HG02981 (cell line): ENCODE measurements at regions not wholly inside any gene's neighbourhood (a gene's known extent, or its start where the extent isn't known, plus 50 kb on each side); places are given as distances from the start of the nearest gene placed in this dataset.
"Not testable (repeated sequence)": the region's sequence is repeated elsewhere in the genome, so short reads cannot be mapped to it uniquely, and the experiment has no call there.

Source experiments
- ATAC-seq: cut with Tn5 transposase; IDR thresholded peaks from one replicate; pipeline ENCODE4 v1.9.1; 2021; ENCODE audit warnings: mild to moderate bottlenecking, moderate library complexity; ENCODE audit not compliant: unreplicated experiment

DNA sequence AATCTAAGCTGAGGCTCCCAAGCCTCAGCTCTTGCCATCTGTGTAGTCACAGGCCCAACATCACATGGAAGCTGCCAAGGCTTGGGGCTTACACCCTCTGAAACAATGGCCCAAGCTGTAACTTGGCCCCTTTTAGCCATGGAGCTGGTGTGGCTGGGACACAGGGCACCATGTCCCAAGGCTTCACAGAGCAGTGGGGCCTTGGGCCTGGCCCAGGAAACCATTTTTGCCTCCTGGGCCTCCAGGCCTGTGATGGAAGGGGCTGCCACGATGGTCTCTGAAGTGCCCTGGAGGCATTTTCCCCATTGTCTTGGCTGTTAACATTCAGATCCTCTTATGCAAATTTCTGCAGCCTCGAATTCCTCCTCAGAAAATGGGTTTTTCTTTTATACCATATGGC is 952.3 kb upstream of the GOT2 start:
- ATAC-seq, result no peak

DNA sequence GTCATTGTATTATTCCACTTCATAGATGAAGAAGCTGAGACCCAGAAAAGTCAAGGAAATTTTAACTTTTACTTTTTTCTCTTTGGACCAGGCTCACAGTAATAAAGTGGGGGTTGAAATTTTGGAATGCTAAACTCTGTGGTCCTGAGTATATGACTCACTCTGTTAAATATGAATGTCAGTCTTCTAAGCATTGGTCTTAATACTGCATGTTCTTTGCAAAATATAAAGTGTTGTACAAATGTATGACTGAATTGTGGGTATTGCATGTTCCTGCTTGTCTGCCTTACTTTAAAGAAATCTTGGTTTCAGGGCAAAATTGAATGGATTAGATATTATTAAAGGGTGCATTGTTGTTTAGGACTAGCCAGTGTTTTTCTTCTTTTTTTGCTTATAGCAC is 950.8 kb upstream of the GOT2 start:
- no peak for ATAC-seq

DNA sequence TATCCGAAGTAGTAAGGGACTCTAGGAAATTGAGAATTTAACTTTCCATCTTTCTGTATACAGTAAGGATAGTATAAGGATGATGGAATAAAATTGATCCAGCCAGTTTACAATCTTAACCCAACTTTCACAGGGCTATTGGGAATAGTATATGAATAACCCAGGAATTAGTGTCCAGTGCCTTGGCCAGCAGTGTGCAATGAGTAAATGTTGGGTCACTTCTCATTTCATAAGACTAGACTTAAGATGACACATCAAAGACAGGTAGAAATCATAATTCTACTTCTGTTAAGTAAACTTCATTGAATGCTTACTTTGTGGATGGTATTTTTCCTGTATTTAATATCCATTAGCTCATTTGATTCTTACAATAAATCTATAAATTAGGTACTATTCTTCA is 949.6 kb upstream of the GOT2 start:
- ATAC-seq, result no peak

DNA sequence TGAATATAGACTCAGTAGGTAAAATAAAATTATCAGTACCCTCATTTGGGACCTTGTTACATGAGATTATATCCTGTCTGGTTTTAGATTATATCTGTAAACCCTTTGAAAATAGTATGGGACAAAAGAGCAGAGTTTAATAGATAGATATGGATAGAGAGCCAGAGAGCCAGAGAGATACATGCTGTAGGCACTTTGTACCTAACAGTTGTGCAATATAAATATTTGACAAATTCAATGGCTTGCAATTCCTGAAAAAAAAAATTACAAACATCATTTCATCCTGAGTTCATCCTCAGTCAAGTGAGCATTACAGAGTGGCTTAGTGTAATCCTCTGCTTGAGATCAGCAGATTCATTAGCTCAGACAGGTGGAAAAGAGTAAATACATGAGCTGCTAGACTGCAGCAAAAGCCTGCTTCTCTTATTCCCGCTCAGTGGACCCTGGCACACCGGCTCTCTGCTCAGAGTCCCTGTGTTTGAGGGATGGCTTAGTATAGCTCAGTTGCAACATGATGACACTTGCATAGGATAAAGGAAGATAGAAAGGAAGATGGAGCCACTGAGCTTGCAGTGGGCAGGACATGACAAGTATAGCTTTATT is 931.6 kb upstream of the GOT2 start:
- no peak for ATAC-seq

DNA sequence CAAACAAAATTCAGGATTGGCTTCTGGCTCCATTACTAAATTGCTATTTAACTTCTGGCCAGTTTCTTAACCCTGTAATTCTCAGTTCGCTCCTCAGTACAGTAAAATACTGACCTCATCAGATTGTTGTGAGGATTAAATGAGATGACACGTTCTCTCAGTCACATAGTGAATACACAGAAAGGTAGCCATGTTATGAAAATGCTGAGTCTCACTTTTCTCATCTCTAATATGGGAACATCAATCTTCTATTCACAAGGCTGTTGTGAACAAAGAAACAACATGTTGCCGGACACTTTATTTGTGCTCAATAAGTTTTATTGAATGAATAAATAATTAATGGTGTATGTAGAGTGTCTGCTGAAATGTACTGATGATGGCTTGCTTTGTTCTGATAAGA is 924.5 kb upstream of the GOT2 start:
- no peak for ATAC-seq

DNA sequence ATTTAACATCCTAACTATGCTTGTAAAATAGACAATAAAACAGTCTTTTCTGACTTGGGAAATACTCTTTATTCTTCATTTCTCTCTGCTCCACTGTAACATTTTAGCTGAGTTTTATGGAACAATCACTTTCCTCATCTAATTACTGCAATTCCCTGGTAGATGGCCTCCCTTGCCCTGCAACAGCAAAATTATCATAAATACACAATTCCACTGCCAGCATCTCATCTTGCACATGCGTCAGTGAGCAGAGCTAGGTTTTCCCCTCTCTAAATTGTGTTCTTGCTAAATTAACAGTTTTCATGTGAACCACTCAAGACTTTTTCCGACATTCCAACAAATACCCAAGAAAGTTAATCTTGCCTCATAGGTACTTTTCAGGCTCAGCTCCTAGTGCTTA is 920.9 kb upstream of the GOT2 start:
- no peak for ATAC-seq

DNA sequence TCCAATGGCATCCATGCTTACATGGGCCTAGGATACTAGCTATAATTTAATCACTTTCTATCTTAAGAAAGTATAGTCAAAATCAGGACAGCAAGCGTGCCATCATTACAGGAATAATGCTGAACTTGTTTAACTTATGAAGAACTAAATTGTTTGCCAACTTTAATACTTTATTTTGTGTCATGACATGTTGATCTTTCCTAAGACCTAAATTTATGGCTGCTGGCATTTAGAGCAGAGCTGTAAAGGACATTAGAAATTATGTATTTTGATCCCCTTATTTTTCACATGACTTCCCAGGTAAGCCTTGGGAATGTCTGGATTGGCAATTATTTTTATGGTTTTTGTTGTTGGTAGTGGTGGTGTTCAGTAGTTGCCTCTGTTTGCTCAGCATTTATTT is 920.3 kb upstream of the GOT2 start:
- no peak for ATAC-seq

DNA sequence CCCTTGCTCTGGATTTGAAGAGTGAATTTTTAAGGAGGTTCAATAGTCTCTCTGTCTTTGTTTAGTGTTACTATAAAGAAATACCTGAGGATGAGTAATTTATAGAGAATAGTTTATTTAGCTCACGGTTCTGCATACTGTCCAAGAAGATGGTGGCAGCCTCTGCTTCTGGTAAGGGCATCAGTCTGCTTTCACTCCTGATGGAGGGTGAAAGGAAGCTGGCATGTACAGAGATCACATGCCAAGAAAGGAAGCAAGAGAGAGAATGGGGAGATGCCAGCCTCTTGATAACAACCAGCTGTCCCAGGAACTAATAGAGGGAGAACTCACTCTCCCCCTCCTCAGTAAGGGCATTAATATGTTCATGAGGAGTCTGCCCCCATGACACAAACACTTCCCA is 917.5 kb upstream of the GOT2 start:
- no peak for ATAC-seq

DNA sequence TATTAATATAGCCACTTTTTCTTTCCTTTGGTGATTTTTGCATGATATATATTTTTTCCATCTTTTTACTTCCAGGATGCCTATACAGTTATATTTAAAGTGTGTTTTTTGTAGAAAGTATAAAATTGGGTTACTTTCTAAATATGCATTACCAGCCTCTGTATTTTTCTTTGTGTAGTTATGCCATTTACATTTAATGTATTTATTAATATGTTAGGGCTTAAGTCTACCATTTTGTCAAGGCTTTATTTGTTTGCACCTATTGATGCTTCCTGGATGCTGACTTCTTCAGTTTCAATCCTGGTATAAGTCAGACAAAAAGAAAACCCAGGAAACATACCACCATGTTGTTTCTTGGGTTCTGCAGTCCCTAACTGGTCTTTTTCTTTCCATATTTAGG is 911.1 kb upstream of the GOT2 start:
- ATAC-seq, result no peak

DNA sequence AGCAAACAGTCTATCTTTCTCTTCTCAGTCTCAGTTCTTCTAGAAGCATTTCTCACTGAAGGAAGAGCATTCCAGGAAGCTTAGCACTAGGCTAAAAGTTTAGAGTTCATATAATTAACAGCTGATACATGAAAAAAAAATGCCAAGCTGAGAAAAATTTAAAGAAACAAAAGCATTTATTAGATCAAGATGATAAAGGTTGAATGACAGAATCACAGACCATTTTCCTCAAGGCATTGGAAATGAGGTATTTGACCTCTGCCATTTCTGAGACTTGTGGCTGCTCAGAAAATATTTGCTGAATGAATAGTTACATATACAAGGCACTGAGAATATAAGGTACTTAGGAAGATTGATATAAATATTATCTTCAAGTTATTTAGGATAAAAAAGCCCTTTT is 901.6 kb upstream of the GOT2 start:
- no peak for ATAC-seq

DNA sequence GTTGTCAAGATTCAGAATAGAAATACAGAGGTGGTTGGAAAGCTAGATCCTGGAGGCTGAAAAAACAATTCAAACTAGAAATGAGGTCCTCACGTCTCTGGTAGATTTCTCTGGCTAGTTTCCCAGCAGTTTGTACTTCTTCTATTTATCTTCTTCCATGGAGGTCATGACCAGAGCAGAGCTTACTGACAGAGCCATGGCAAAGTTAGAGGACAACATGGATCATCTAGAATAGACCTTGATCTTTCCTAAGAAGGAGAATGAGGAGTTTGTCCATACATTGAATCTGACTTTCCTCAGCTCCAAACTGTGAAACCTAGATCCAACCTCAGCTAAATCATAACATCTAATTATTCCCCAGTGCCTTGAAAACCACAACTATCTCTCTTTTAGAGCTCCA is 900.8 kb upstream of the GOT2 start:
- no peak for ATAC-seq

DNA sequence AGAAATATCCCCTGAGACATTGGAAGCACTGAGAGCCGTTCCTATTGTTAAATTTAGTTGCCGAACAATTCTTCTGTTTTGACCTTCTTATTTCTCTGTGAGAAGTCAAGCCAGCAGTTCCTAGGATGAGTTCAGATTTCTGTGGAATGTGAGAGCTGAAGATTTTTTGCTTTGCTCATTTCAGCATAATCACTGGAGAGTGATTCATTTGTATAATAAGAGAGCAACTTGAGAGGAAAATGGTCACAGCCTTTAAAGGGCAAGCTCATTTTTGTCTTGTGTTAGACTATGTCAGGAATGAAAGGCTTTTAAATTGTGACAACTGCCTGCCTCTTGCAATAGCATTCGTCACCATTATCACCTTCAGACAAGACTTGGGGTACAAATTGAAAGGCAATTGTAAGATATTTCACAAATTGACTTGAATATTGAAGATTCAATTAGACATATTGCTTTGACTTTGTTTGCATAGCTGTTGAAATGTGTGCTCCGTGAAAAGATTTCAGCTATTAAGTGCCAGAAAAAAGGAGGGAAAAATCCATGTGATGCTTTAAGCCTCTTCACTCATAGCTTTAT is 900.0 kb upstream of the GOT2 start:
- ATAC-seq, result no peak

DNA sequence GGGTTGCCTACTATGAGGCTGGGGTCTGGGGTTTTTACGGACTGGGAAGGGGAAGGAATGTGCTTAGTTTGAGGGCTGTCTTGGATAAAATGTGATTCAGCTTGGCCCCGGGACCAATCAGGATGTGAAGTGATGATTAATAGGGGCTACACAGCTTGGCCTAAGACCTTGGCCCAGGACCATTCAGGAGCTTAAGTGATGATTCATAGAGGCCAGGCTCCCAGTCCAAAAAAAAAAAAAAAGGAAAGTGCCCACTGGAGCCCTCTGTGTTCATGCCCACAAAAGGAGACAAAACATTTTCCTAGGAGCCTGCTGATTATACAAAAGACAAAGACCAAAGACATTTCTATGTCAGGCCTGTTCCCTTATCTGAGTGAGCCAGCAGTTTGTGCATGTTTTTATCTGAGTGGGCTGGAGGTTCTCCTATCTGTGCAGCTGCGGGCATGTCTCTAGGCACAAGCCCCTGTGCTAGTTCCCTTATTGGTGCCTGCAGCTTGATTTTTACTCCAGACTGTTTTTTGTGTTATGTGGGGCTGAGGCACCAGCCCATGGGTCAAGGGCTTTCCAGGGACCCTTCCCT is 898.2 kb upstream of the GOT2 start:
- no peak for ATAC-seq

DNA sequence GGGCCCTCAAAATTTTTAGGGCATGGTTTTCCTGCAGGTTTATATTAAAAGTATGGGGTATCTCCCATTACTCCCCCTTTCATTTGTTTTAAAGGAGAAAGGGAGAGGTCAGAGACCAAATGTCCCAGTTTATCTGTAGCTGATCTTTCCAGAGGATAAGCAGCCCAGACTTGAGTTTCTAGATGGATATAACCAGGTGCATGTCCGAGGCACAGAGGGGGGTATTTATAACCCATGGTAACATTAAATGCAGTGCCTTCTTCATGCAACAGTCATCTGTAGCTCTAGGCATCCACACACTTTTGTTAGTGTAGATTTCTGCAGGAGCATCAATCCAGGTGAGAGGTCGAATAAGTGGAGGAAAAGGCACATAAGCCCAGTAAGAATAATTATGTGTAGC is 890.3 kb upstream of the GOT2 start:
- ATAC-seq, result not testable (repeated sequence)

DNA sequence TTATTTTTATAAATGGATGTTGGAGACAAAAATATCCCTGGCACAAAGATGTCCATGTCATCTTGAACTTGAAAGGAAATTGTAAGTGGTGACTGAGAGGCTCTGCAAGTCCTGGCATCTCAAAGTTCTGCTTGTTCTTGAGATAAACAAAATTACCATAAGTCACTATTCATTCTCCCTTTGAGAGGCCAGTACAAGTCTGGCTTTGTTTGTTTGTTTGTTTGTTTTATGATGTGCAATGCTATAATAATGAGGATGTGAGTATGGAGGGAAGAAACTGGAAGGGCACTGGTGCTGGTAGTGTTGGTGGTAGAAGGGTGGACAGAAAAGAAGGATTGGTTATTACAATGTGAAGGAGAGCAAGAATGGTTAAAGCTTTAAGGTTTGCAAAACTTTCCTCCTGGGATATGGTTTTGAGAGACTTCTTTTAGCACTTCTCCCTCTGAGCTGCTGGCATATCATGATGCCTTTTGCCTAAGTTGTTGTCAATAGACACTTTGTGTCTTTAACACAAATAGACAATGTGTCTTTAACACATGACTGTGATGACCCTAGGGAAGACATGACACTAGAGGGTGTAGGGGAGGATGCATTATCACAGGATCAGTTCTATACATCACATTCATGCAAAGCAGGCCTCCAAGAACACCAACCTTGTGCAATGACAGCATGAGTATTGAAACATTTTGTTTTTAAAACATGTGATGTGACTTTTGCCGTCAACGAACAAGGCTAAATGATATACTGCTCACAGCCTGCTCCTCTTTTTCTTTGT is 880.5 kb upstream of the GOT2 start:
- no peak for ATAC-seq

DNA sequence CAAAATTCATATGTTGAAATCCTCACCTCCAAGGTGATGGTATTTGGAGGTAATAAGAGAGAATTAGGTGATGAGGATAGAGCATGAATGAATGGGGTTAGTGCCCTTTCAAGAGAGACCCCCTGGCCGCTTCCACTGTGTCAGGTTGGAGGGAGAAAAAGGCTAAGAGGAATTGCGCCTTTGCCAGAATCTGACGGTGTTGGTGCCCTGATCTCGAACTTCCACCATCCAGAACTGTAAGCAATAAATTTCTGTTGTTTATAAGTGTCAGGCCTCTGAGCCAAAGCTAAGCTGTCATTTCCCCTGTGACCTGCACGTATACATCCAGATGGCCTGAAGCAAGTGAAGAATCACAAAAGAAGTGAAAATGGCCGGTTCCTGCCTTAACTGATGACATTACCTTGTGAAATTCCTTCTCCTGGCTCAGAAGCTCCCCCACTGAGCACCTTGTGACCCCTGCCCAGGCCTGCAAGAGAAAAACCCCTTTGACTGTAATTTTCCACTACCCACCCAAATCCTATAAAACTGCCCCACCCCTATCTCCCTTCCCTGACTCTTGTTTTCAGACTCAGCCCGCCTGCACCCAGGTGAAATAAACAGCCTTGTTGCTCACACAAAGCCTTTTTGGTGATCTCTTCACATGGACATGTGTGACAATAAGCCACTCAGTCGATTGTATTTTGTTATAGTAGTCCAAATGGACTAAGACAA is 878.9 kb upstream of the GOT2 start:
- not testable (repeated sequence) for ATAC-seq

DNA sequence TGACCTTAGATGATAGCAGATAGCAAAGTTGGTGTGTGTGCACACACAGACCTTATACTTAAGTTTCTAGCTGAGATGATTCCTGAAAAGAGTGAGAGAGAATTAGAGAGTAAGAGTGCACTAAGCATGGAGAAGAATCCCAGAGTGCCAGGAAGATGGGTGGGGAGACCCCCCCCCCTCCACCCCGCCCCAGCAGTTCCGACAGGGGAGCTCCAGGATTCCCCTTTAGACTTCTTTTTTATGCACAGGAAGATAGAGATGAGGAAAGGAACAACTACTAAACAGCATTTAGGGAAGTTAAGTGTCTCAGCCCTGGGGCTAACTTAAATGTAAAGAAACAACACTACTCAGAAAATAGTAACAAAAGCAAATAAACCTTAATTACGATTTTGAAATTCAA is 878.0 kb upstream of the GOT2 start:
- no peak for ATAC-seq

DNA sequence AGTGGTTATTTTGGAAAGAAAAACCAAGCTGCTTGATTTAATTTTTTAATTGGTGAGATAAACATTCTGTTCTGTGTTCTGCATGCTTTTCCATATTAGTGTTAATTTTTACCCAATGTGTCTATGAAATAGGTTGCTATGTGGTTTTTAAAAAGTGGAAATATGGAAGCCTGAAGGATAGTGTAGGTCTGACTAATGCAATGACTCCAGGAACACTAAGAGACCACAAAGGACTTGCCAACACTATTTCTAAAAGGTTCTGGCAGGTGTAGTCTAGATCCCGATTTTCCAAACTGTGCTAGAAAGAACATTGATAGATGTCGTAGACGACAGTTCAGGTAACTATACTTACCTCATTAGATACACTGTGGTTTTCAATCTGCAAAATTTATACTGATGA is 877.4 kb upstream of the GOT2 start:
- ATAC-seq, result no peak

DNA sequence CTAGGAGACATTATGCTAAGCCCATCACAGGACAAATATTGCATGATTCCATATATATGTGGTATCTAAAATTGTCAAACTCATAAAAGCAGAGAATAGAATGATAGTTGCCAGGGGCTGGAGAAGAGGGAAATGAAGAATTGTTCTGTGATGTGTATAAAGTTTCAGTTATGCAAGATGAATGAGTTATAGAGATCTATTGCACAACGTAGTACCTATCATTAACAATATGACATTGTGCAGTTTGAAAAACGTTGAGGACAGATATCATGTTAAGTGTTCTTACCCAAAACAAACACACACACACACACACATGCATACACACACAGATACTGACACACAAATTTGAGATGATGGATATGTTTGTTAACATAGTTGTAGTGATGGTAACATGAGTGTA is 871.6 kb upstream of the GOT2 start:
- ATAC-seq, result no peak

DNA sequence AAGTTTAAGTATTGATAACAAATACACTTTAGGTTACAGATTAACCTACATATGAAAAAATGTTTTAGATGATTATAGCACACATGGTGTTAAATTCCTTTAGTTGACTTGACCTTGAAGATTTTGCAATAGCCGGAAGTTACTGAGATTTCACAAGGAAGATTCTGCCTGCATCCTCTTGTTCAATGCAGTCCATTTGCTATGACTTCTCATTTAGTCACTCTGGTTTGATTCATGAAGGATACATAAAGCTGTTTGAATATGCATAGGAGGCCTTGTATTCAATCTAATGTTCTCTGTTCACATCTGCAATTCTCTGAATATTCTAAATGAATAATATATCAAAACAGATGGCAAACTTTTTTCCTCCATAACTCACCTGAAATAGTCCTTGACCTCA is 870.2 kb upstream of the GOT2 start:
- no peak for ATAC-seq

DNA sequence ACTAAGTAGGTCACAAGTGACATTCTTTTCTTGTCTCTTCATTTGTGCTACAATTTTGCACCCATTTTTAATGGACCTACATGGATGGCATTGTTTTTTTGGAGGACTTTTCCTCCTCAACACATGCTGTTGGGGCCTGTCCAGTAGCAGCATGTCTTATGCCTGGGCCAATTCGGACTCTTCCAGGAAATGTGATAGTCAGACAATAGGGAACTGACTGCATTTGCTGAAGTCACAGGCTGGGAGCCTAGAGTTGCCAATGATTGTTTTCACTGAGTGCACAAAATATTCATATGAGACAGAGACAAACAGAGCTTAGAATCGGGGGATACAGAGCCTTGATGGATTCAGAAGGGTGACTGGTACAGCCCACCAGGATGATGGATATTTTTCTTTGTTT is 867.3 kb upstream of the GOT2 start:
- no peak for ATAC-seq

DNA sequence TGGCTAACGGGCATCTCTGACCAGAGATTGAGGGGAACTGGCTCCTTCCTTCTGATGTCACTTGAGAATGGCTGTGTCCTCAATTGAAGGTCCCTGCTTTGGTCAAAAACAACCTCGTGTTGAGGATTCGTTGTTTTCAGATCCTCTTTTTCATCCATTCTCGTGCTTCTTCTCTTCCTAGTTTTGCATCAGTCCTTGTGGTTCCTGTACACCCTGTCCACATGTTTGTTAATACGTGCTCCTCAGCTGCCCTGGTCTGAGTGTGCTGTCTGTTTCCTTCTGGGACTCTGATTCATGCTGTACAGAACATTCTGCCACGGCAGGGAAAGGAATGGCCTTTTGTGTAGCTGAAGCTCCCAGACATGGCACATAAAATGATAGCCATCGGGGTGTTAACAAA is 863.2 kb upstream of the GOT2 start:
- no peak for ATAC-seq
